Dermis blood vessel endothelial cell (primary cell): ENCODE measurements at regions not wholly inside any gene's neighbourhood (a gene's known extent, or its start where the extent isn't known, plus 50 kb on each side); places are given as distances from the start of the nearest gene placed in this dataset.
A peak's percentile ranks its signal among the peaks of the same experiment; 100 is the strongest.
"Not testable (repeated sequence)": the region's sequence is repeated elsewhere in the genome, so short reads cannot be mapped to it uniquely, and the experiment has no call there.

ENCODE experiments used
- DNase-seq: peaks from one replicate; pipeline ENCODE4 v3.0.0; 2010

GRCh38 chr11:70551351-70552166 is 153.2 kb downstream of the CTTN start:
- no peak for DNase-seq

GRCh38 chr11:70552167-70553150 is 154.1 kb downstream of the CTTN start:
- DNase-seq, result no peak

DNA sequence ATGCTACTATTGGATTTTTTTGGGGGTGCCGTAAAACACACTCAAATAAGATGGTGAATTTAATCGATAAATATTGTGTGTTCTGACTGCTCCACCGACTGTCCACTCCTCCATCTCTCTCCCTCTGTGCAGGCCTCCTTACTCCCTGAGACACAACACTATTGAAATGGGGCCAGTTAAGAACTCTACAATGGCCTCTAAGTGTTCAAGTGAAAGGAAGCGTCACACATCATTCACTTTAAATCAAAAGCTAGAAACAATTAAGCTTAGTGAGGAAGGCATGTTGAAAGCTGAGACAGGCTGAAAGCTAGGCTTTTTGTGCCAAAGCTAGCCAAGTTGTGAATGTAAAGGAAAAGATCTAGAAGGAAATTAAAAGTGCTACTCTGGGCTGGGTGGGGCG is 156.7 kb downstream of the CTTN start:
- DNase-seq, result no peak

DNA sequence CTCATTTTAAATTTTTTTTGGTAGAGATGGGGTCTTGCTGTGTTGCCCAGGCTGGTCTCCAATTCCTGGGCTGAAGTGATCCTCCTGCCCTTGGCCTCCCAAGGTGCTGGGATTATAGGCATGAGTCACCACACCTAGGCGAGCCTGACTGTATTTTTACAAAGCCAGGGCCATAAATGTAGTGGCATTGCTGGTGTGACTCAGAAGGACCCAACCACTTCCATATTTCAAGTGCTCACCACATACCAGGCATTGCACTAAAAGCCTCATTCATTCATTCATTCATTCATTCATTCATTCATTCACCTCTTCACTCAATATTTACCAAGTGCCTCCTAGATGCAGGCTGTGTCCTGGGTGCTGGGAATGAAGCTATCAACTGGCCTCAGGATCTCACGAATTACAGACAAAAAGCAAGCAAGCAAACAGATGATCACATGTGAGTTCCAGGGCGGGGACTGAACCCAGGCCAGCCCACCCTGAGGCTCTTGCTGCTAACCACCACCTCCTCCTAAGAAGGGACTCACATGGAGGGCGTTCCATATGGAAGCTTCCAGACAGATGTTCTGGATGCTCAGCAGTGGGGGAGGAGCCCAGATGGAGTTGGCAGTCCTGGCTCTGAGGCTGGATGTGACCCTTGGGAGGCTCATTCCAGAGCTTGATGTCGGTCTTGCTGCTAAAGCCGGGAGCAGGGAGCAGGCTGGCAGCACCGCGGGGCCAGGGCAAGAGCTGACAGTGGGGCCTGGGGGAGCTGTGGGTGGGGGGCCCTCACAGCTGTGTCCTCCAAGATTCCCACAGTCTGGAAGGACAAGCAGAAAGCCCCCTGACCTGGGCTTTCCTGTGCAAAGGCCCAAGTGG is 158.8 kb downstream of the CTTN start:
- no peak for DNase-seq

GRCh38 chr11:70557742-70558485 is 159.6 kb downstream of the CTTN start:
- no peak for DNase-seq

DNA sequence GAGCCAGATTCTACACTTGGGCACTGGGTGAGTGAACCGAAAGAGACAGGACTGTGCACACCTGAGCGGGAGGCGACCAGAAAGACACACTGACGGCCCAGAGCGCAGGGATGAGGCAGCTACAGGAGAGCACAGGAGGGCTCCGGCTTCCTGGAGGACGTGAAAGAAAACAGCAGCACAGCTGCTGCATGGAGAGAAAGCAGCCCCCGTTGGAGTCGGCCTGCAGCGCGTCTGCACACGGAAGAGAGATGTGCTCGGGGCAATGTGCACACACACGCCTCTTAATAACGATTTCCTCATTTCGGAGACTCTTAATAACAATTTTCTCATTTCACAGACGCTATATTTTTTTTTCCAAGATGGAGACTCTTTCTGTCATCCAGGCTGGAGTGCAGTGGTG is 160.4 kb downstream of the CTTN start:
- DNase-seq, result no peak

DNA sequence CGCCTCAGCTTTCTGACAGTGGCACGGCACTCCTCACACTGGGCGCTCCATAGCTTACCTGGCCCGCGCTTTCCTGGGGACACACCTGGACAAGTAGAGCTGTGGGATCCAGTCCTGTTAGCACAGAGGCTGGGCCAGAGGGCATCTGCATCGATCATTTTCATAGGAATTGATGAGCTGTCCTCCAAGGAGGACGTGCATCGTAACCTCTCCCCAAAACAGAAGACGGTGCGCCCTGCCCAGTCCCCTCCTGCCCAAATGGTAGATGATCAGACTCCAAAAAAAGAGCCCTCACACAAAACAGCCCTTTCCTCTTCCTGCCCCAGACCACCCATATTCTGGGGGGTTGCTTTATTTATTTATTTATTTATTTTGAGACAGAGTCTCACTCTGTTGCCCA is 161.2 kb downstream of the CTTN start:
- no peak for DNase-seq

DNA sequence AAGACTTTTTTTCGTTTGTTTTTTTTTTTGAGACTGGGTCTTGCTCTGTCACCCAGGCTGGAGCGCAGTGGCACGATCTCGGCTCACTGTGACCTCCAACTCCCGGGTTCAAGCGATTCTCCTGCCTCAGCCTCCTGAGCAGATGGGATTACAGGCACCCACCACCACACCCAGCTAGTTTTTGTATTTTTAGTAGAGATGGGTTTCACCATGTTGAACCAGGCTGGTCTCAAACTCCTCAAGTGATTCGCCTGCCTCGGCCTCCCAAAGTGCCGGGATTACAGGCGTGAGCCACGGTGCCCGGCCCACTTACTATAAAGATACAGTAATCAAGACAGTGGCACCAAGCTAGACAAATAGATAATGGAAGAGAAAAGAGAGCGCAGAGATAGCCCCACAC is 162.3 kb downstream of the CTTN start:
- DNase-seq, result not testable (repeated sequence)

DNA sequence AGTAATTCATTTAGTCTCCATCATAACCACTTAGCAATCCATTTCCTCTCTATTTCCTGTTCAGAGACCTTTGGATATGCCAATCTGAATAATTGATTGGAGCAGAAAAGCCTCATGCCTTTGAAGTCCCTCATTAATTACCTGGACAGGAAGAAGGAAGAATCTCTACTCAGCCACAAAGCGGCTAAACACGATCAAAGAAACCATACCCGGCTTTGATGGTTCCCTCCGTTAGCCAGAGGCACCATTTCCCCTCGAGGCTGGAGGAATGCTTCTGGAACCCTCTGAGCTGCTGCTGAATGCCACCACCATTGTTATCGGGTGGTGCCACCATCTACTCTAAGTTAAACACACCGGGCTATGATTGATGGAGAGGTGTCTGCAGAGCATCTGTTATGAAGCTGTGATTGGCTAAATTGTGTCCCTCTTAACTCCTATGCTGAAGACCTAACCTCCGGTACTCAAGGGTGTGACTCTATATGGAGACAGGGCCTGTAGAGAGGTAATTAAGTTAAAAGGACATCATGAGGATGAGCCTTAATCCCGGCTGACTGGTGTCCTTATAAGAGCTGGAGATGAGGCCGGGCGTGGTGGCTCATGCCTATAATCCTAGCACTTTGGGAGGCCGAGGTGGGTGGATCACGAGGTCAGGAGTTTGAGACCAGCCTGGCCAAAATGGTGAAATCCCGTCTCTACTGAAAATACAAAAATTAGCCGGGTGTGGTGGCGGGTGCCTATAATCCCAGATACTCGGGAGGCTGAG is 168.6 kb downstream of the CTTN start:
- DNase-seq, result no peak

DNA sequence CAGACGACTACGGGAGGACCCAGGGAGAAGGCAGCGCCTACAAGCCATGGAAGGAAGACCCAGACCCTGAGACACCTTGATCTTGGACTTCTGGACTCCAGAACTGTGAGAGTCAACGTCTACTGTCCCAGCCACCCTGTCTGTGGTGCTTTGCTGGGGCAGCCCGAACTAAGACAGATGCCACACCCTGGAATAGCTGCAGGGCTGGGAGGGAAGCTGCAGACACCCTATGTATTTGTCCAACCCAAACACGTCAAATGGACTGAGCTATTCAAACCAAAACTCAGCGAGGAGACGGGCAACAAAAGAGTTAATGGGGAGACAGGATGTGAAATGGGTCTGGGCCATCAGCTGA is 169.3 kb downstream of the CTTN start:
- no peak for DNase-seq

DNA sequence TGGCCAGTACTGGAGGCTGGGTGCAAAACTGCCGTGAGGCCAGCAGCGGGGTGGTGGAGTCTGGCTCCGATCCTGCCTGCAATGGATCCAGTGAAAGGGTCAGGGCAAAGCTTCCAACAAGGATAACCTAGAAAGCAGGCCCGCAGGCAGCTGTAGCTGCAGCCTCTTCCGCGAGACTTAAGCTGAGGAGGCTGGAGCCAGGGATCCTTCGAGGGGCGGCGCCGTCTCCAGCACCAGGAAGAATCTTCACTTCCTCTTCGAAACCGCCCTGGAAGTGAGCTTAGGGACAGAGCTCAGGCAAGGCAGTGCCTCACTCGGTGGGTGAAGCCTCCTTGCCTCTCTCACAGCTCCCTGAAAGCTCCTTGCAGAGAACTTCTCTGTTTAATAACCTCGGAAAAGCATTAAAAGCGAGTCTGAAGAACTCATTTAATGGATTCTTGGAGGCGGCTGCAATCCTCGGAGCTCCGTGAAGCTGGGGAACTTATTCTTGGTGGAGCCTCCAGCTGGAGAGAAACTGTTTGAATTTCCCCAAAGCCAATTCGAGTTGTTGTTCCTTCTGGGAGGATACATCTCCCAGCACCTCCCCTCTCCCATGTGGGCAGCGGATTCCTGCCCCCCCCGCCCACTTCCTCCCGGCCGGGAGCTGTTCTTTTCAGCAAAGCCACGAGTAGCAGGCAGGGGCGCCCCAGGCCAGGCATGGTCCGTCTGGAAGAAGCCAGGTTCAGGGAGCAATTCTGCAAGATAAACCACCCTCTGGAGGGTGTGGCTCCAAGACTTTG is 169.9 kb downstream of the CTTN start:
- DNase-seq, result peak; percentile 50

DNA sequence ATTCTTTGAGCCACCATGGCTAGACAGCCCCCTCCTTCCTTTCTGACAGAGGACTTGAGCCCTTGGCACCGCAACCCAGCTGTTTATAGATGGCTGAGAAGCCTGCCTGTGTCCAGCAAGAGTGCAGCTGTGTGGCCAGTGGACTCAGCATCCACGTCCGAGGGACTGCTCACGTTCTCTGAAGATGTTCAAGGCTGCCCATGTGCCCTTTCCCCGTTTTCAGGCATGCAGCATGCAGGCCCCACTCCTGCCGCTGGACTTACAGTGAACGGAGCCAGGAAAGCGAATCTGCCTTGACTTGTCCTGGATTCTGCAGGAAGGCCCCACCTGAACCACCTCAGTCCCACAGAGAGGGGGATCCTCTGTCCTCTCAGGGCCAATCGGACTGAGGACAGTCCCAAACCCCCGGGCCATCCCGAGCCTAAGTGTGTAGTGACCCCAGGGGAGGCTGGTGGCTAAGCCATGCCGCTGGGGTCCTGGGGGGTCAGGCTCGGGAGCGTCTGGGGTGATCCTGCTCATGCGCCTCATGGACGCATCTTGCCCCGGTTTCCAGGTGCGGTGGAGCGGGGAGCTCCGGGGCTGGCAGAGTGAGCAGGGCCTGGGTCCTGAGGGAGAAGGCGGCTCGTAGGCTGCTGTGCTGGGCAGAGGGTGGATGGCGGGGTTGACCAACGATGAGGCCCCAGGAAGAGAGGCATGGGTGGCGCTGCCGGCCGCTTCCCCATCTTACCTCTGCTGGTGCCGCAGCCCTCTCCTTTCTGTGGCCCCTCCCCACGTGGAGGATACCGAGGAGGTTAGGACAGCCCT is 170.7 kb downstream of the CTTN start:
- no peak for DNase-seq

DNA sequence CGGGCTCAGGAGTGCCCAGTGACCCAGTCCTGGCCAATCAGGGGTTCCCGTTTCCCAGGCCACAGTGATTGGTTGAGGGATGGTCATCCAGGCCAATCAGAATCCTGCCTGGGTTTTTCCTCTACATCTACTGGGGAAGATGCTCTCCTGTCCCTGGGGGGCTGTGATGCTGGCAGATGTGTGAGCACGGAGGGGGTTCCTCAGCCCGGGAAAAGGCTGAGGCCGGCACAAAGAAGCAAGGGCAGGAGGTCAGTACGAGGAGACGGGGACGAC is 171.2 kb downstream of the CTTN start:
- DNase-seq, result no peak

GRCh38 chr11:70569996-70570692 is 171.8 kb downstream of the CTTN start:
- no peak for DNase-seq

DNA sequence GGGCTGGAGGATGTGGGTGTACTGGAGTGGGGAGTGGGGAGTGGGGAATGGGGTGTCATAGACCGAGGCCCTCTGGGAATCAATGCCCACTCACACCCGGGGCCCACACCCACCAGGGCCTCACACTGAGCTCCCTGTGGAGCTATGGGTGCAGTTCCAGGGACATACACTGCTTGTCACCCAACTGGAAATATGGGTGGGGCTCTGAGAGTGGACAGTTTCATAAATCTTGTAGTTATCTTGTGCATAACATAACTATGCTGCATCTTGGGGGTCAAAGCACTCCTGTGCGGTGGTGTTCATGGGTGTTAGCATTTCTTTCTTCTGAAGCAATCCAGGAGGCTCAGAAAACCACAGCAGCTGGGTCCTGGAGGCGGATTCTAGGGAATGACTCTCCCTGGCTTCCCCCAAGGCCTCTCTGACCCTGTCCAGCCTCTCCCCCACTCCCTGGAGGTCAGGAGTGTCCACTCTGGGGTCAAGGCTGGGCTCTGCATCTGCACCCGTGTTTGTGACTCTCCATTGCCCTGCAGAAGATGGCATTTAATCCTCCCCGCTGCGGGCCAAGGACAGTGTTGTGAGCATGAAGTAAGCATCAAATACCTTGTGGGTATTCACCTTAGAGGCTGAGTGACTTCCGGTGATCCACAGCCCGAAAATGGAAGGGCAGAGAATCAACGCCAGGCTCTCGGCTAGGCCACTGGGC is 172.5 kb downstream of the CTTN start:
- DNase-seq, result no peak

DNA sequence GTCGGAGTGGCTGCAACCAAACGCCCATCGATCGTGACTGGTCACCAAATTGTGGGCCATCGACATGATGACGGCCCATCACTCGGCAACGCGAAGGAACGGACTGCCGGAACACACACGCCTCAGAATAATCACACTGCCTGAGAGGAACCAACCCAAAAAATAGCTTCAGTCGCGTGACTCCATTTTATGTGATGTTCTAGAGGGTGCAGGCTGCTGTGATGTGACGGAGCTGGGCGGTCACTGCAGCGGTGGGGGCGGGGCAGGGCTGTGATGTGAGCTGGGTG is 174.6 kb downstream of the CTTN start:
- DNase-seq, result no peak

GRCh38 chr11:70573701-70574151 is 175.4 kb downstream of the CTTN start:
- no peak for DNase-seq

GRCh38 chr11:70574725-70575347 is 176.5 kb downstream of the CTTN start:
- DNase-seq, result no peak
